HG02885 (cell line): ENCODE measurements at regions not wholly inside any gene's neighbourhood (a gene's known extent, or its start where the extent isn't known, plus 50 kb on each side); places are given as distances from the start of the nearest gene placed in this dataset.
"Not testable (repeated sequence)": the region's sequence is repeated elsewhere in the genome, so short reads cannot be mapped to it uniquely, and the experiment has no call there.

Experiments
- ATAC-seq: cut with Tn5 transposase; IDR thresholded peaks from one replicate; pipeline ENCODE4 v1.9.1; 2021; ENCODE audit warnings: mild to moderate bottlenecking; ENCODE audit not compliant: unreplicated experiment, poor library complexity

GRCh38 chr1:57553666-57554065 lies 129.8 kb upstream of the DAB1 start:
- ATAC-seq: no peak

DNA sequence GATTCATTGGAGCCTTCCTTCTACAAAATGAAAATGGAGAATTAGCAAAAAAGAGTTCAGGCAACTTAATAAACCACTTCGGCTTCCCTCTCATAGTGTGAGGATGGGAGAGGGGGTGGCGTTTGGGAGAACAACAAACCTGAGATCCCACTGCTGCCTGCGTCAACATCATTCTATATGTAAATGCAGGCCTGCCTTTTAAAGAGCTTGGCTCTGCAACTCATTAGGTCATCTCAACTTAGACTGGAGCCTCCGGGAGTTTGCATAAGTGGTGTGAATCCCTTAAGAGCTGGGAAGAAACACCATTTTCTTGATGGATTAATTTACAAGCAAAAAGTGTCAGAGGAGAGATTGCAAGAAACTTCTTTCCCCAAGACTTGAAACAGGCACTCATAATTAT lies 127.6 kb upstream of the DAB1 start:
- ATAC-seq: no peak

GRCh38 chr1:57550092-57550491 lies 126.2 kb upstream of the DAB1 start:
- no peak for ATAC-seq

DNA sequence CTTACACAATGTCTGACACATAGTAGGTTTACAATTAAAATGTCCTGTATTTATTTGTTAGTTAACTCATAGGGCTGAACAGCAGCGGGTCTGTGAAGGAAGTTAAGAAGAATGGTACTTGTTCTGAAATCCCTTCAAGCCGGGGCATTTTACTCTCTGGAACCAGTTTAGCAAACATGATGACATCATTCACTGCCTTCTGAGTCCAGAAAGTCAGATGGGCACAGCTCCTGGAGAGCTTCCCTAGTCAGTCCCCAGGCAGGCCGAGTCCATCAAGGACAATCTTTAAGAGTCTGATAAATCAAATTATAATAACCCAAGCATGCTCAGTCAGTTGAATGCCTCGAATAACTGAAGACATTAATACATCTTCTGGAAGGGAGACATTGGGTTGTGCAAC lies 125.4 kb upstream of the DAB1 start:
- no peak for ATAC-seq

DNA sequence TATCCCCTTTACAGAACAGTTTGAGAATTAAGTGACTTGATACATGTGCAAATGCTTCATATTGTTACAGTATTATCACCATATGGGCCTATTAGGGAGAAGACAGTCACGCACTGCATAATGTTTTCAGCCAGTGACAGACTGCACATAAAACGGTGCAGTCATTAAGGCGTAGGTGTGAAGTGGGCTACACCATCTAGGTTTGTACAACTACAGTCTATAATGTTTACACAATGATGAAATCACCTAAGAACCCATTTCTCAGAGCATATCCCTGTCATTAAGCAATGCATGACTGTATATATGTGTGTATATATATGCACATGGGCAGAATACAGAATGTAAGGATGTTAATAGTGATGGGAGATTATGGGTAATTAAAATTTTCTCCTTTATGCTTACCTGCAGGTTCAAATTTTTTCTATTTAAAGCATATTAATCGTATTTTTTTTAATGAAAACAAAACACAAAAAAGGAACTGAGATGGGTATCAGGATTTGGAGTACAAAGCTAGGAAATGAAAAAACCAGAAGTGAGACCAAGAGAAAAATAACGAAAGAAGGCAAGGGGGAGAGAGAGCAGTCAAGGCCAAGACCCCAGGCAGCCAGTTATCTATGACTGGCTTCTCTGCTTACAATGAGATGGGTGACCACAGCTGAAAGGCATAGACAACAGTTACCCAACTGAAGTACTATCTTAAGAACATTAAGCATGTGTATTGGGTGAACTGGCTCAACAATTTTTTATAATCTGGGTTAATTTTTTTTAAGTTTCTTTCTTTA lies 122.9 kb upstream of the DAB1 start:
- ATAC-seq: no peak

DNA sequence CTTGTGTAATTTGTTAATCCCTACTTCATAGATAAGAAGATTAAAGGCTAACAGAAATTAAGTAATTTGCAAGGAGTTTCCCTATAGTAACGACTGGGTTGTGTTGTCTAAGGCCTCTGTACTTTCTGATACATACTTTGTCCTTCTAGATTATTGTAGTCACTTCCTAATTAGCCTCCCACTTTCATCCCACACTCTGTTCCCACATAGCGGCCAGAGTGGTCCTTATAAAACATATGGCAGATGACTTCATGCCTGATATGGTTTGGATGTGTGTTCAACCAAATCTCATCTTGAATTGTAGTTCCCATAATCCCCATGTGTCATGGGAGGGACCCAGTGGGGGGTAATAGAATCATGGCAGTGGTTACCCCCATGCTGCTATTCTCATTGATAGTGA lies 120.5 kb upstream of the DAB1 start:
- no peak for ATAC-seq

GRCh38 chr1:57536749-57537423 lies 113.0 kb upstream of the DAB1 start:
- ATAC-seq: no peak

DNA sequence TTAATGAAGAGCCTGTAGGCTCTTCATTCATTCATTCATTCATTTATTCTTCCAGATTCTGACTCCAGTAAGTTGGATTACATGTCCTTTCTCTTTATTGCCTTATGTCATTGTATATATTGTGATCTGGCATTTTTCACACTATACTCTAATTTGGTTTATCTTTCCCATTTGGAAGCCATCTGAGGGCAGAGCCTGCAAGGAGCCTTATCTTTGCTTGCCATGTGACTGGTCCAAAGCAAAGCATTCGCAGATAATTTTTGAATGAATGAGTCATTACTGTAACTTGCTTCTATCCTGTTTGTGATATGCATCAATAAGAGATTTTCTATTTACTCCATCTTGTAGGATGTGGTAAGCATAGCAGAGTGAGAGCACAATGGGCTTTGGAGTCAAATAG lies 108.4 kb upstream of the DAB1 start:
- ATAC-seq: no peak

DNA sequence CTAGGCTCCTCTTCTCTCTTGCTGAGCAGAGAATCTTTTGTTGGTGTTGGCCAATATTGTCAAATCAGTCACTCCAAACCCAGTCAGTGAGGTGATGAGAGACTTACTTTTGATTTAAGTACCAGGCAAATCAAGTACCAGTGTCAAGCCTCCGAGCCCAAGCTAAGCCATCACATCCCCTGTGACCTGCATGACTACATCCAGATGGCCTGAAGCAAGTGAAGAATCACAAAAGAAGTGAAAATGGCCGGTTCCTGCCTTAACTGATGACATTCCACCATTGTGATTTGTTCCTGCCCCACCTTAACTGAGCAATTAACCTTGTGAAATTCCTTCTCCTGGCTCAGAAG lies 107.0 kb upstream of the DAB1 start:
- not testable (repeated sequence) for ATAC-seq

DNA sequence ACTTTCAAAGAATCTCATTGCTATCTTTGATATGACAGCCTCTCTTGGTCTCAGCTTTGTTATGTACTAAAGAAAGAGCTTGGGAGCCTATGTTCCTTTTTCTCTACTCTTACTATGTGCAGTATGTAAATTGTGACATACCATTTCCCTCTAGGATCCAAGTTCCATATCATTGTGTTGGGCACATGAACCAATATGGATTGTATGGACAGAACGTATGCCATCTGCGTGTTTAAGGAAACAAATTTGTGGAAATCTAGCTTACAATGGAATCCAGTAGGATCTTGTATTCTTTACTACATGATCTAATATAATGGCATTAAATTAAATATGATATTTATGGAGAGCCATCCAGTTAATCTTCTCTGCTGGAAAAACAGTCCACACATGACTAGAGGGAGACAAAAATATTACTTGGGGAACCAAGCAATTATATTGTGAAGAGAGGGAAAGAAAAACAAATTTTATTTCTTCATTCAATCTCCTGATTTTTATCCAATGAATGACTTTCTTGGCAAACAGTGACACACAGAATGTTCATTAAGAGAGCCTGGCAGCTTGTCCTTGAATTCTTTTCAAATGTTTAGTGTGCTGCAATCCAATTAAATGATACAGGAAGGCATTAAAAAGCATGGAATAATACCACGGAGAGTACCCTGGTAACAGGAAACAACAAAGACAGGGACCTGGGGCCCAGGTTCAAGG lies 106.5 kb upstream of the DAB1 start:
- no peak for ATAC-seq

- no peak for ATAC-seq
Measured at GRCh38 chr1:57522575-57522974, 98.7 kb upstream of the DAB1 start.

- ATAC-seq: no peak
Measured at GRCh38 chr1:57520743-57521515, 97.1 kb upstream of the DAB1 start.

DNA sequence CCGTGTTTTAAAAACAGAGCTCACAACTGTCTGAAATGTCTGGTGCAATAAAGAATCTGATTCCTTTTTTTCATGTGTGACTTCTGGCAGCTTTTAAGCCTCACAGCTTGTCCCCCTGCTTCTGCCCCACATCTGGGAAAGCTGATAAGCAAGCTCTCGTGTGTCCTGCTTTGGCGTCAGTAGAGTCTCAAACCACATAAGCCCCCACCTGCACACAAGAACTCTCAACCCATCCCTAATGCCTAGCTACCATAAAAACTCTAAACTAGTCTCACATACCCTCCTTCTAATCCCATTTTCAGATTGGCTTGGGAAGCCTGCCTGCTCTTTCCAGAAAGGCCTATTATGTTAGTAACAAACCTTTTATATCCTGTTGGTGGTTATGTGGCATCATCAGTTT lies 94.6 kb upstream of the DAB1 start:
- ATAC-seq: no peak

- no peak for ATAC-seq
Measured at GRCh38 chr1:57517587-57518374, 93.9 kb upstream of the DAB1 start.

- ATAC-seq: no peak
Measured at GRCh38 chr1:57512386-57512785, 88.5 kb upstream of the DAB1 start.

DNA sequence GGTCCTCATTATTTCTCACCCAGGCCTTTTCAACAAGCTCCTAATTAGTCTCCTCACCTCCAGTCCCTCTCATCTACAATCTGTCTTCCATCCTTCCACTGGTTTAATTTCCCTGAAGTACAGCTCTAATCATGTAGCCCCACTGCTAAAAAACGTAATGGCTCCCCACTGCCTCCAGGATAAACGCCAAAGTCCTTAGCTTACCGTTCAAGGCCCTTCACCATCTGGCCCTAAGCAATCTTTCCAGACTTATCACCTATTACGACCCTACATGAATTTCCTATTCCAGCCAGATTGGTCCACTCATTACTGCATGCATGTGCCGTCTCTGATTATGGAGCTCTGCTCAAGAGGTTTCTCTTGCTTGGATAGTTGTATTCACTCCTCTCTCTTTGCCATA lies 83.1 kb upstream of the DAB1 start:
- ATAC-seq: no peak

- no peak for ATAC-seq
Measured at GRCh38 chr1:57503337-57503736, 79.5 kb upstream of the DAB1 start.

- no peak for ATAC-seq
Measured at GRCh38 chr1:57500136-57500830, 76.4 kb upstream of the DAB1 start.

DNA sequence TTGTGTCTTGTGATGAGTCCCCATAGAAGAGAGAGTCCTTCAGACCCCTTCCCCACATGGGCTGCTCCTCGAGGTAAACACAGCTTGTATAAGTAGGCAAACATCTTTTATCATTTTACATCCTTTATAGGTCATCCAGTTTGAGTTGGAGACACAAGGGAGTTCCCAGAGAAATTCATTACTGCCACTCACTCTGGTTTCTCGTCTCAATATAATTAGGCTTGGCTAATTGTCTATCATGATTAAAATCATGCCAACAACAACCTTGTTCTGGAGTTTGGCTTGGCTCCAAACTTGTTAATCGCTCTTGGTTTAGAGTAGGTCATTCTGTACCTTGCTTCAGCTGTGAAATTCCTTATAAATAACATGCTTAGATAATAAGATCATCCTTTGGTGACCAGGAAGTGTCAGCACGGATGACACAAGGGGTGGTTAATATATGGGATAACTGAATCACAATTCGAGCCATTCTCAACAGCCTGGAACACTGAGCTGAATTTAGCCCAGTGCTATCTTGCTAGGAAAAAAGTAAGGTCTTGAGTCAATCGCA lies 70.7 kb upstream of the DAB1 start:
- no peak for ATAC-seq
